Psoas muscle (tissue), 7 donors: ENCODE measurements at regions not wholly inside any gene's neighbourhood (a gene's known extent, or its start where the extent isn't known, plus 50 kb on each side); places are given as distances from the start of the nearest gene placed in this dataset.
A peak's percentile ranks its signal among the peaks of the same experiment; 100 is the strongest.

ENCODE experiments used
- ATAC-seq, 4 donors: fragments of 200-7000 bp; cut with Tn5 transposase; one replicate each; pipeline ENCODE4 v1.9.1; 2020; ENCODE audit warnings: moderate library complexity in 3 of 4, mild to moderate bottlenecking in 2 of 4
- DNase-seq, 2 donors: peaks; one replicate each; pipeline ENCODE4 v3.0.0-alpha.2; 2020
- H3K27ac ChIP-seq: fragments of 200-600 bp; one replicate; pipeline ENCODE4 v1.8.0; 2022
- H3K27me3 ChIP-seq, 3 donors: fragments of 200-600 bp in 1 of 3; one replicate each; pipeline versions ENCODE4 v1.6.1 to v1.8.0; 2013 to 2022; ENCODE audit warnings: low read length in 2 of 3, mild to moderate bottlenecking in 2 of 3, moderate library complexity in 1 of 3; ENCODE audit not compliant: insufficient read depth in 3 of 3
- H3K36me3 ChIP-seq, 2 donors: fragments of 200-600 bp in 1 of 2; one replicate each; pipeline versions ENCODE4 v1.6.1 to v1.8.0; 2013 to 2022; ENCODE audit warnings: low read depth in 1 of 2, mild to moderate bottlenecking in 1 of 2, moderate library complexity in 1 of 2; ENCODE audit not compliant: insufficient read depth in 1 of 2
- H3K4me1 ChIP-seq: fragments of 200-600 bp; one replicate; pipeline ENCODE4 v1.8.0; 2022
- H3K4me3 ChIP-seq: fragments of 200-600 bp; one replicate; pipeline ENCODE4 v1.8.0; 2022; ENCODE audit warnings: mild to moderate bottlenecking
- H3K9me3 ChIP-seq: fragments of 200-600 bp; one replicate; pipeline ENCODE4 v1.8.0; 2022
- WGBS, 3 donors: extraction: QIAGEN DNeasy Blood & Tissue Kit; methylation state at CpG; one replicate each; pipeline versions ENCODE4 v1.1.6 to v1.1.7; 2013; 5-methylcytosine and 5-hydroxymethylcytosine counted together
- intact Hi-C, 2 donors: fragments of 100-400 bp; cut with DNase I; formaldehyde crosslinking; loops; one replicate each; pipeline versions ENCODE4 v1.11.0 to v1.14.2; 2022
- TF ChIP-seq, protein P1 (sequence below): fragments of 200-600 bp; IDR thresholded peaks from one replicate; pipeline ENCODE4 v1.8.0; 2022; ENCODE audit warnings: antibody characterized with exemption
- donor health status: healthy with polysubstance abuse.
- donor health status: DM: no; HTN: no; CAD: no; lungs with moderate emphysema.
- donor health status: Bipolar disorder and iron deficiency.
- donor health status: healthy.
- donor health status: DM: yes; HTN: yes; CAD: no.
- donor health status: DM: no; HTN: no; CAD: no.
- donor health status: DM: yes; HTN: yes; CAD: no.

DNA sequence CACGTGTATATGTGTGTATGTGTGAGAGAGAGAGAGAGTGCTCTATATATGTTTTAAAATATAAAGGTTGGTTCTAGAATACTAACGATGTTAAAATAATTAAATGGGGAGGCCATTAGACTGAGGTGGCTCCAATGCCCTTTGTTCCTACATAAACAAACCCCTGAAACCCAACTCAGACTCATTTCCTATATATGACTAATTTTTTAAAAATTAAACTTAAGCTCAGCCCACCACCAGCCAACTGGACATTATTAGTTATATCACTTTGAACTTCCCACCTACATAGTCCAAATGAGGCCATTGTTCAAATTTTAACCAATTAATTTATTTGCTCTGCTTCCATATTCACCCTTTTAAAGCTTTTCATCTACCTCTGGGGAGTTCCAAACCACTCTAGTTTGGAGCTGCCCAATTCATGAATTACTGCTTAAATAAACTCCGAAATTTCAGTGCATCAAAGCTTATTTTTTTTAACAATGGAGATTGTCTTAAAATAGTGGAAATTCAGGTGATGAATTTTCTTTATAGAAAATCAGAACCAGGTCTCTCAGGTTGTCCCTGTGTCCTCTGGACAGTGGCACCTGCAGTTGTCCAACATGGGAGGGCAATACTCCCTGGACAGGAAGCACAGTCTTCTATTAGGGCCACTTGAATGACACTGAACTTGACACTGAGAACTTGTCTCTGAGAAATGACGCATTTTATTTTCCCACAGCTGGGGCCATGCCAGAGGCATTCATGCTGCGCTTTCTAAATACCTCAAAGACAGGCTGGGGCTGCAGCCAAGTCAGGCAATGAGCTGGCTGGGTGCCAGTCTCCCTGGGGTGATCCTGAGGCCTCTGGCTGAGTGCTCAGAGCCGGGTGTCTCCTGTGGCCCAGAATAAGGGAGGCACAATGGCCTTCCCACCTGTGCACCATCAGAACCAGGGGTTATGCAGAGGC lies 109.5 kb upstream of the TMEM72 start:
- no peaks in the 10 kb centered on the region for H3K36me3 ChIP-seq
- DNase-seq (peak; percentile 61 to 82), ATAC-seq (peak in 3 of 4 donors; percentile 13 to 49 (median 32))
- no peaks in the 10 kb centered on the region for H3K9me3 ChIP-seq
- intact Hi-C loops, result no loop called here
- WGBS, 3 donors, result 56 to 64% (median 60%) methylated on average over 6 of the region's 6 CpGs
- TF ChIP-seq, protein P1, sequence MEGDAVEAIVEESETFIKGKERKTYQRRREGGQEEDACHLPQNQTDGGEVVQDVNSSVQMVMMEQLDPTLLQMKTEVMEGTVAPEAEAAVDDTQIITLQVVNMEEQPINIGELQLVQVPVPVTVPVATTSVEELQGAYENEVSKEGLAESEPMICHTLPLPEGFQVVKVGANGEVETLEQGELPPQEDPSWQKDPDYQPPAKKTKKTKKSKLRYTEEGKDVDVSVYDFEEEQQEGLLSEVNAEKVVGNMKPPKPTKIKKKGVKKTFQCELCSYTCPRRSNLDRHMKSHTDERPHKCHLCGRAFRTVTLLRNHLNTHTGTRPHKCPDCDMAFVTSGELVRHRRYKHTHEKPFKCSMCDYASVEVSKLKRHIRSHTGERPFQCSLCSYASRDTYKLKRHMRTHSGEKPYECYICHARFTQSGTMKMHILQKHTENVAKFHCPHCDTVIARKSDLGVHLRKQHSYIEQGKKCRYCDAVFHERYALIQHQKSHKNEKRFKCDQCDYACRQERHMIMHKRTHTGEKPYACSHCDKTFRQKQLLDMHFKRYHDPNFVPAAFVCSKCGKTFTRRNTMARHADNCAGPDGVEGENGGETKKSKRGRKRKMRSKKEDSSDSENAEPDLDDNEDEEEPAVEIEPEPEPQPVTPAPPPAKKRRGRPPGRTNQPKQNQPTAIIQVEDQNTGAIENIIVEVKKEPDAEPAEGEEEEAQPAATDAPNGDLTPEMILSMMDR, result no peak
- no peak overlapping the region for H3K4me3 ChIP-seq
- H3K4me1 ChIP-seq, result no peaks in the 10 kb centered on the region
- no peak overlapping the region for H3K27ac ChIP-seq
- no peaks in the 10 kb centered on the region for H3K27me3 ChIP-seq

DNA sequence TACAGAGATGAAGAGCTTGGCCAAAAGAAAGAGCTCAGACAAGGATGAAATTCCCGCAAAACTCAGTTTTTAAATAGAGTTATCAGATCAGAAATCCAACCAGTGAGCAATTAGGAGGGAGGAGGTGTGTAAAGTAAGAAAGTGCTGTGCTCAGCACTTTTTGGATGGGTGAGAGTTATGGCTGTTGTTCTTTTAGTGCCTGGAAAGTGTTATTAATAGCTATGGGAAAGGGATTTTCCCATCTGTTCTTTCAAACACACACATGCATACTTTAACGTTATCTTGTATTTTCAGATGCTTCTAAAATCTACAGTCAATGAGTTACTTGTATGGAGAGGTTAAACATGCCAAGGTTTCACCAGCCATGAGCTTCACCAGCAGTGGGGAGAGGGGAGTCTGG lies 107.3 kb upstream of the TMEM72 start:
- DNase-seq (no peak), ATAC-seq (no peak)
- no peaks in the 10 kb centered on the region for H3K9me3 ChIP-seq
- H3K36me3 ChIP-seq, result no peaks in the 10 kb centered on the region
- TF ChIP-seq, protein P1, result no peak
- 54 to 66% (median 58%) methylated on average over 2 of the region's 2 CpGs for WGBS, 3 donors
- no peak overlapping the region for H3K27ac ChIP-seq
- H3K4me3 ChIP-seq, result no peak overlapping the region
- intact Hi-C loops, result no loop called here
- H3K27me3 ChIP-seq, result no peaks in the 10 kb centered on the region
- H3K4me1 ChIP-seq, result peaks cover 4% of the 10 kb centered on the region

DNA sequence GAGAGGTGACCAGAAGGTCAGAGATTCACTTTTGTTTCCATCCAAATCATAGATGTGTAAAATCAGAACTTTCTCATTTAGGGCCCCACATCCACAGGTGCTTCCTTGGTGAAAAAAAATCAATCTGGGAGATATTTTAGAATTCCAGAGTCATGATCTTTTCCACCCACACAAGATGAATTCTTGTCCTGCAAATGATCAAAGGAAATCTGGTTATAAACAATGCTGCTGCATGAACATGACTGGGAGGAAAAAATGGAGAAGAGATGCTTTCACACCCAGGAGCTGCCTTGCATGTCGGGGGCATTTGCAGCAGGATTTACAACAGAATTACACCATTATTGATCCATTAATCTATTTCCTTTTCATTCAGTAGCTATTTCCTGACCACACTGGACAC lies 106.5 kb upstream of the TMEM72 start:
- 81 to 90% (median 85%) methylated on average over 1 of the region's 1 CpG for WGBS, 3 donors
- intact Hi-C loops, result no loop called here
- H3K36me3 ChIP-seq, result no peaks in the 10 kb centered on the region
- TF ChIP-seq, protein P1, result no peak
- no peaks in the 10 kb centered on the region for H3K9me3 ChIP-seq
- H3K4me1 ChIP-seq, result peaks cover 4% of the 10 kb centered on the region
- no peak overlapping the region for H3K4me3 ChIP-seq
- ATAC-seq (no peak), DNase-seq (no peak)
- H3K27ac ChIP-seq, result no peak overlapping the region
- no peaks in the 10 kb centered on the region for H3K27me3 ChIP-seq

DNA sequence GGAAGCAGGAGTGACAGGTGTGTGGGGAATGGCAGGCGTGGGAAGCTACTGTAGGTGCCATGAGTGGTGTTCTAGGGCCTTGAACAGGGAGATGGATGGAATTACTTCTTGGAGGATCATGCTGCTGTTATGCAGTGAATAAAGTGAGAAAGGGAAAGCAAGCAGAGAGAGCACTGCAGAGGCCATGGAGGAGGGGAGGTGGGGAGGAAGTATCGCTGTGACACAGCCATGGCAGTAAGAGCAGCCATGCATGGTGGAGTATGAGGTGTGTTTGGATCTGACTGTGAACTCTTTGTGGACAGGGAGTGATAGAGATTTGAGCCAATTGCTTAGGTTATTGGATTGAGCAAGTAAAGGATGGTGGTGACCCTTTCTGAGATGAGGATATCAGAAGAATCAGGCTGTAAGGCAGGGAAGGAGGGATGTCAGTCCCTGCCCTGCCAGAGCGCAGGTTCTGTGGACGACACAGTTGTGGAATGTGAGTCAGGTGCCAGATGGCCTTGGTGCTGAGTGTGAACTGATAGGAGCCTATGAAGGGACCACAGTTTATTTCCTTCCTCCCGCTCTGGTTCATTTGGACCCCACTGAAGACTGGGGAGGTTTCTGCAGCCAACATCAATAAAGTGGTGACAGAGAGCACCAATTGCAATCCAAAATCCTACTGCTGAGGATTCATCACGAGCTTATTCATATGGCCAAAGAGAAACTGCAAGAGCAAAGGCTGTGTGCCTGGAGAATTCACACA lies 105.5 kb upstream of the TMEM72 start:
- TF ChIP-seq, protein P1, result no peak
- 41 to 58% (median 50%) methylated on average over 6 of the region's 6 CpGs for WGBS, 3 donors
- Histone ChIP-seq H3K36me3 (no peaks in the 10 kb centered on the region), H3K9me3 (no peaks in the 10 kb centered on the region), H3K27me3 (no peaks in the 10 kb centered on the region), H3K4me1 (peaks cover 4% of the 10 kb centered on the region), H3K4me3 (no peak overlapping the region), H3K27ac (no peak overlapping the region)
- DNase-seq, result no peak
- intact Hi-C loops, result no loop called here
- no peak for ATAC-seq
